ENCODE measurements at regions not wholly inside any gene's neighbourhood (a gene's known extent, or its start where the extent isn't known, plus 50 kb on each side); places are given as distances from the start of the nearest gene placed in this dataset.
"Not testable (repeated sequence)": the region's sequence is repeated elsewhere in the genome, so short reads cannot be mapped to it uniquely, and the experiment has no call there.

GRCh38 chr2:64936809-64937208 is 52.4 kb upstream of the SLC1A4 start:
- no TSS peak for BruUV-seq (replicated peaks)
- H3K9ac ChIP-seq (replicated peaks; ENCODE audit: extremely low read depth, insufficient read depth, low read length), result no peak overlapping the region
- peaks cover 7 to 13% of the 10 kb centered on the region in 2 experiments for H3K27me3 ChIP-seq (ENCODE audit: control insufficient read depth in 2 of 2, insufficient read depth in 2 of 2, low read length in 2 of 2)
- H3K36me3 ChIP-seq (ENCODE audit: control insufficient read depth in 2 of 2, extremely low read depth in 1 of 2, insufficient read depth in 2 of 2, low read length in 2 of 2), result no peaks in the 10 kb centered on the region
- TF ChIP-seq CTCF (IDR thresholded peaks at IDR 0.05; ENCODE audit: extremely low read depth in 1 of 2, insufficient read depth in 1 of 2, low read depth in 1 of 2, low read length in 2 of 2), result no peak
- TF ChIP-seq FOS (IDR thresholded peaks at IDR 0.05; ENCODE audit: borderline replicate concordance, insufficient read depth, low read length), result no peak
- TF ChIP-seq EZH2 (IDR thresholded peaks at IDR 0.05; ENCODE audit: borderline replicate concordance, low read depth, low read length, severe bottlenecking), result no peak
- no peak for TF ChIP-seq GATA2 (IDR thresholded peaks at IDR 0.05; ENCODE audit: insufficient read depth, insufficient read length, low read depth, low read length)
- no peak for TF ChIP-seq POLR2A (IDR thresholded peaks at IDR 0.05; ENCODE audit: low read depth, low read length)
- TF ChIP-seq POLR2AphosphoS5 (IDR thresholded peaks at IDR 0.05; ENCODE audit: insufficient read depth, low read depth, low read length), result no peak
- TF ChIP-seq MYC (IDR thresholded peaks at IDR 0.05; ENCODE audit: low read depth, low read length), result no peak
- TF ChIP-seq JUN (IDR thresholded peaks at IDR 0.05; ENCODE audit: borderline replicate concordance, insufficient read depth, insufficient read length, low read depth), result no peak
- TF ChIP-seq MAX (IDR thresholded peaks at IDR 0.05; ENCODE audit: insufficient read depth, insufficient read length), result no peak
- H3K27ac ChIP-seq (ENCODE audit: insufficient read depth, low read depth, low read length), result no peak overlapping the region
- H2AFZ ChIP-seq (ENCODE audit: low read depth, low read length), result no peak overlapping the region
- H3K4me1 ChIP-seq (ENCODE audit: control insufficient read depth, extremely low read depth, insufficient read depth, low read length), result no peaks in the 10 kb centered on the region
- no peaks in the 10 kb centered on the region for H3K79me2 ChIP-seq (ENCODE audit: control insufficient read depth, insufficient read depth, low read length)
- CTCF ChIA-PET, result interaction anchor here (1.3 kb wide), 1 partner anchor 16 kb away, joined by 3 read pairs; no protein-coding TSS in a partner anchor
- H3K4me3 ChIP-seq (replicated peaks in 1 of 3; ENCODE audit: insufficient read depth in 1 of 3, low read depth in 1 of 3, low read length in 3 of 3), result no peak overlapping the region
- DNase-seq (ENCODE audit: low read depth, low spot score), result no peak
- dilution Hi-C loops (cut with MboI; ENCODE audit: extremely low pct_ligation_motif_present, low sequenced_read_pairs), result no loop called here
- POLR2A ChIA-PET, result no interaction called here
- intact Hi-C loops (cut with micrococcal nuclease), result no loop called here
- H3K4me2 ChIP-seq (ENCODE audit: insufficient read depth, low read length), result no peak overlapping the region
- no peaks in the 10 kb centered on the region for H3K9me3 ChIP-seq (replicated peaks; ENCODE audit: control insufficient read depth, insufficient read depth, low read length)
- H4K20me1 ChIP-seq (replicated peaks; ENCODE audit: control insufficient read depth, extremely low read depth, insufficient read depth, low read length), result no peaks in the 10 kb centered on the region
- no peak for FAIRE-seq
- H3K9me1 ChIP-seq (replicated peaks; ENCODE audit: control insufficient read depth, extremely low read depth, insufficient read depth, low read length), result no peaks in the 10 kb centered on the region

- H3K4me2 ChIP-seq (ENCODE audit: insufficient read depth, low read length); POLR2A ChIA-PET; FAIRE-seq; H3K36me3 ChIP-seq (ENCODE audit: control insufficient read depth in 2 of 2, extremely low read depth in 1 of 2, insufficient read depth in 2 of 2, low read length in 2 of 2); H4K20me1 ChIP-seq (replicated peaks; ENCODE audit: control insufficient read depth, extremely low read depth, insufficient read depth, low read length); DNase-seq (ENCODE audit: low read depth, low spot score); H3K79me2 ChIP-seq (ENCODE audit: control insufficient read depth, insufficient read depth, low read length); H3K4me1 ChIP-seq (ENCODE audit: control insufficient read depth, extremely low read depth, insufficient read depth, low read length); H2AFZ ChIP-seq (ENCODE audit: low read depth, low read length); intact Hi-C loops (cut with micrococcal nuclease); H3K27ac ChIP-seq (ENCODE audit: insufficient read depth, low read depth, low read length); dilution Hi-C loops (cut with MboI; ENCODE audit: extremely low pct_ligation_motif_present, low sequenced_read_pairs); H3K4me3 ChIP-seq (replicated peaks in 1 of 3; ENCODE audit: insufficient read depth in 1 of 3, low read depth in 1 of 3, low read length in 3 of 3); H3K9ac ChIP-seq (replicated peaks; ENCODE audit: extremely low read depth, insufficient read depth, low read length); H3K9me1 ChIP-seq (replicated peaks; ENCODE audit: control insufficient read depth, extremely low read depth, insufficient read depth, low read length); H3K27me3 ChIP-seq (ENCODE audit: control insufficient read depth in 2 of 2, insufficient read depth in 2 of 2, low read length in 2 of 2); H3K9me3 ChIP-seq (replicated peaks; ENCODE audit: control insufficient read depth, insufficient read depth, low read length); BruUV-seq (replicated peaks): not testable (repeated sequence)
- CTCF ChIA-PET, result interaction anchor here (1.3 kb wide), 1 partner anchor 19 kb away, joined by 7 read pairs; no protein-coding TSS in a partner anchor
Measured at GRCh38 chr2:64937314-64937686, 51.9 kb upstream of the SLC1A4 start.

All from endothelial cell of umbilical vein (primary cell).